ENCODE measurements at regions not wholly inside any gene's neighbourhood (a gene's known extent, or its start where the extent isn't known, plus 50 kb on each side); places are given as distances from the start of the nearest gene placed in this dataset.

- DNase-seq (ENCODE audit: low read depth) = no peak
Measured at GRCh38 chr18:77851802-77852201, 602.2 kb downstream of the GALR1 start.

GRCh38 chr18:77853859-77854258 is 604.2 kb downstream of the GALR1 start:
- DNase-seq (ENCODE audit: low read depth) = no peak

GRCh38 chr18:77857678-77858655 is 608.3 kb downstream of the GALR1 start:
- no peak for DNase-seq (ENCODE audit: low read depth)

GRCh38 chr18:77859634-77860033 is 610.0 kb downstream of the GALR1 start:
- no peak for DNase-seq (ENCODE audit: low read depth)

GRCh38 chr18:77862066-77862757 is 612.6 kb downstream of the GALR1 start:
- DNase-seq (ENCODE audit: low read depth) = no peak

- no peak for DNase-seq (ENCODE audit: low read depth)
Measured at GRCh38 chr18:77865853-77866252, 616.2 kb downstream of the GALR1 start.

GRCh38 chr18:77866351-77866750 is 616.7 kb downstream of the GALR1 start:
- DNase-seq (ENCODE audit: low read depth) = no peak

GRCh38 chr18:77870199-77870598 is 620.6 kb downstream of the GALR1 start:
- no peak for DNase-seq (ENCODE audit: low read depth)

GRCh38 chr18:77870894-77871293 is 621.2 kb downstream of the GALR1 start:
- DNase-seq (ENCODE audit: low read depth) = no peak

GRCh38 chr18:77872166-77872565 is 622.5 kb downstream of the GALR1 start:
- no peak for DNase-seq (ENCODE audit: low read depth)

GRCh38 chr18:77876319-77876865 is 626.7 kb downstream of the GALR1 start:
- DNase-seq (ENCODE audit: low read depth) = no peak

- DNase-seq (ENCODE audit: low read depth) = no peak
Measured at GRCh38 chr18:77879829-77880228, 630.2 kb downstream of the GALR1 start.

GRCh38 chr18:77884454-77884853 is 634.8 kb downstream of the GALR1 start:
- no peak for DNase-seq (ENCODE audit: low read depth)

- DNase-seq (ENCODE audit: low read depth) = no peak
Measured at GRCh38 chr18:77894060-77894459, 644.4 kb downstream of the GALR1 start.

GRCh38 chr18:77895250-77895649 is 645.6 kb downstream of the GALR1 start:
- no peak for DNase-seq (ENCODE audit: low read depth)

- no peak for DNase-seq (ENCODE audit: low read depth)
Measured at GRCh38 chr18:77896586-77897252, 647.1 kb downstream of the GALR1 start.

GRCh38 chr18:77897606-77898005 is 648.0 kb downstream of the GALR1 start:
- DNase-seq (ENCODE audit: low read depth) = no peak

- DNase-seq (ENCODE audit: low read depth) = no peak
Measured at GRCh38 chr18:77899972-77900754, 650.5 kb downstream of the GALR1 start.

- DNase-seq (ENCODE audit: low read depth) = no peak
Measured at GRCh38 chr18:77905011-77905410, 655.4 kb downstream of the GALR1 start.

GRCh38 chr18:77905449-77906055 is 655.9 kb downstream of the GALR1 start:
- DNase-seq (ENCODE audit: low read depth) = no peak

All from CMK (cell line).